Breast epithelium (tissue), 4 donors: ENCODE measurements at regions not wholly inside any gene's neighbourhood (a gene's known extent, or its start where the extent isn't known, plus 50 kb on each side); places are given as distances from the start of the nearest gene placed in this dataset.

Experiments used
- DNase-seq, 2 donors: peaks; one replicate each; pipeline ENCODE4 v3.0.0-alpha.2; 2019; ENCODE audit warnings: low spot score in 2 of 2
- H3K27ac ChIP-seq, 2 donors: fragments of 200-600 bp; sonication (generic) in 1 of 2; one replicate each; pipeline ENCODE4 v1.5.1; 2016 to 2019; ENCODE audit warnings: mild to moderate bottlenecking in 1 of 2
- H3K27me3 ChIP-seq, 2 donors: fragments of 200-600 bp; sonication (generic) in 1 of 2; one replicate each; pipeline versions ENCODE4 v1.5.1 to v1.6.0; 2017 to 2019; ENCODE audit warnings: control low read depth in 1 of 2, mild to moderate bottlenecking in 1 of 2
- H3K36me3 ChIP-seq: fragments of 200-600 bp; one replicate; pipeline ENCODE4 v1.5.1; 2019
- H3K4me1 ChIP-seq, 2 donors: fragments of 200-600 bp; sonication (generic); one replicate each; pipeline ENCODE4 v1.5.1; 2016 to 2019; ENCODE audit warnings: control low read depth in 1 of 2
- H3K4me3 ChIP-seq, 3 donors: fragments of 200-600 bp; sonication (generic); 1 replicate in 2 of 3; 2 replicates in 1 of 3; pipeline ENCODE4 v1.5.1; 2016 to 2019; ENCODE audit warnings: mild to moderate bottlenecking in 3 of 3, moderate library complexity in 2 of 3
- H3K9me3 ChIP-seq, 2 donors: fragments of 200-600 bp; sonication (generic) in 1 of 2; one replicate each; pipeline ENCODE4 v1.5.1; 2016 to 2019; ENCODE audit warnings: control low read depth in 1 of 2
- CTCF ChIP-seq, 3 donors: fragments of 450-650 bp; IDR thresholded peaks; one replicate each; pipeline ENCODE4 v1.5.1; 2016 to 2017; ENCODE audit warnings: antibody characterized with exemption in 3 of 3, mild to moderate bottlenecking in 3 of 3, moderate library complexity in 3 of 3
- POLR2A ChIP-seq: fragments of 450-650 bp; IDR thresholded peaks from one replicate; pipeline ENCODE4 v1.6.1; 2016; ENCODE audit warnings: antibody characterized with exemption, mild to moderate bottlenecking, moderate library complexity
- POLR2AphosphoS5 ChIP-seq, 3 donors: sonication (generic); formaldehyde crosslinking; IDR thresholded peaks; one replicate each; pipeline ENCODE4 v1.6.1; 2017; ENCODE audit warnings: antibody characterized with exemption in 3 of 3
- intact Hi-C: fragments of 100-400 bp; cut with DNase I; formaldehyde crosslinking; loops from one replicate; pipeline ENCODE4 v1.15.1; 2023; ENCODE audit warnings: low total_unique reads

- no peaks in the 10 kb centered on the region for H3K27me3 ChIP-seq
- no peaks in the 10 kb centered on the region for H3K36me3 ChIP-seq
- intact Hi-C loops = no loop called here
- no peak for DNase-seq
- H3K4me3 ChIP-seq = no peak overlapping the region
- H3K4me1 ChIP-seq = no peaks in the 10 kb centered on the region
- H3K9me3 ChIP-seq = no peaks in the 10 kb centered on the region
- H3K27ac ChIP-seq = no peak overlapping the region
- TF ChIP-seq POLR2A = no peak
- TF ChIP-seq POLR2AphosphoS5 (IDR thresholded peaks at IDR 0.05) = no peak
- TF ChIP-seq CTCF (IDR thresholded peaks at IDR 0.05) = no peak
These were observed 60.3 kb upstream of the RXFP1 start for GRCh38 chr4:158461336-158461735.

GRCh38 chr4:158462611-158463010 lies 59.1 kb upstream of the RXFP1 start:
- no peak for DNase-seq
- no peak overlapping the region for H3K27ac ChIP-seq
- H3K9me3 ChIP-seq = no peaks in the 10 kb centered on the region
- TF ChIP-seq CTCF (IDR thresholded peaks at IDR 0.05) = no peak
- no peak for TF ChIP-seq POLR2AphosphoS5 (IDR thresholded peaks at IDR 0.05)
- no peak for TF ChIP-seq POLR2A
- no peaks in the 10 kb centered on the region for H3K4me1 ChIP-seq
- no peaks in the 10 kb centered on the region for H3K36me3 ChIP-seq
- H3K27me3 ChIP-seq = no peaks in the 10 kb centered on the region
- intact Hi-C loops = no loop called here
- H3K4me3 ChIP-seq = no peak overlapping the region
